ENCODE measurements at regions not wholly inside any gene's neighbourhood (a gene's known extent, or its start where the extent isn't known, plus 50 kb on each side); places are given as distances from the start of the nearest gene placed in this dataset.
"Not testable (repeated sequence)": the region's sequence is repeated elsewhere in the genome, so short reads cannot be mapped to it uniquely, and the experiment has no call there.

GRCh38 chr6:140446241-140446640 lies 1071.8 kb upstream of the CITED2 start:
- Mint-ChIP-seq H3K4me3 (ENCODE audit: unreplicated experiment) (no peak overlapping the region), H3K9me3 (ENCODE audit: unreplicated experiment) (peaks cover 5% of the 10 kb centered on the region), H3K4me1 (ENCODE audit: unreplicated experiment) (peaks cover 11% of the 10 kb centered on the region), H3K27ac (ENCODE audit: unreplicated experiment) (no peak overlapping the region), H3K36me3 (ENCODE audit: unreplicated experiment) (no peaks in the 10 kb centered on the region), H3K27me3 (ENCODE audit: unreplicated experiment) (no peaks in the 10 kb centered on the region)
- DNase-seq (ENCODE audit: extremely low spot score, unreplicated experiment), result no peak
- no peak for TF ChIP-seq CTCF (IDR thresholded peaks at IDR 0.05)

GRCh38 chr6:140445474-140446004 lies 1071.1 kb upstream of the CITED2 start:
- H3K4me1 Mint-ChIP-seq (ENCODE audit: unreplicated experiment), result peaks cover 17% of the 10 kb centered on the region
- no peak overlapping the region for H3K27ac Mint-ChIP-seq (ENCODE audit: unreplicated experiment)
- H3K4me3 Mint-ChIP-seq (ENCODE audit: unreplicated experiment), result no peak overlapping the region
- peaks cover 5% of the 10 kb centered on the region for H3K9me3 Mint-ChIP-seq (ENCODE audit: unreplicated experiment)
- no peak for TF ChIP-seq CTCF (IDR thresholded peaks at IDR 0.05)
- DNase-seq (ENCODE audit: extremely low spot score, unreplicated experiment), result no peak
- no peaks in the 10 kb centered on the region for H3K27me3 Mint-ChIP-seq (ENCODE audit: unreplicated experiment)
- no peaks in the 10 kb centered on the region for H3K36me3 Mint-ChIP-seq (ENCODE audit: unreplicated experiment)

- not testable (repeated sequence) for H3K27me3 Mint-ChIP-seq (ENCODE audit: unreplicated experiment); H3K9me3 Mint-ChIP-seq (ENCODE audit: unreplicated experiment); H3K36me3 Mint-ChIP-seq (ENCODE audit: unreplicated experiment); DNase-seq (ENCODE audit: extremely low spot score, unreplicated experiment); H3K4me3 Mint-ChIP-seq (ENCODE audit: unreplicated experiment); H3K27ac Mint-ChIP-seq (ENCODE audit: unreplicated experiment)
- H3K4me1 Mint-ChIP-seq (ENCODE audit: unreplicated experiment), result peaks cover 36% of the 10 kb centered on the region
Measured at GRCh38 chr6:140443112-140443511, 1068.7 kb upstream of the CITED2 start.

- no peak for DNase-seq (ENCODE audit: extremely low spot score, unreplicated experiment)
- no peaks in the 10 kb centered on the region for H3K9me3 Mint-ChIP-seq (ENCODE audit: unreplicated experiment)
- peak overlapping the region; percentile 77 for H3K27ac Mint-ChIP-seq (ENCODE audit: unreplicated experiment)
- H3K4me1 Mint-ChIP-seq (ENCODE audit: unreplicated experiment), result peaks cover 53% of the 10 kb centered on the region
- no peaks in the 10 kb centered on the region for H3K36me3 Mint-ChIP-seq (ENCODE audit: unreplicated experiment)
- no peaks in the 10 kb centered on the region for H3K27me3 Mint-ChIP-seq (ENCODE audit: unreplicated experiment)
- H3K4me3 Mint-ChIP-seq (ENCODE audit: unreplicated experiment), result no peak overlapping the region
- peak; percentile 57 for TF ChIP-seq CTCF (IDR thresholded peaks at IDR 0.05)
Measured at GRCh38 chr6:140441256-140441655, 1066.8 kb upstream of the CITED2 start.

- peaks cover 7% of the 10 kb centered on the region for H3K9me3 Mint-ChIP-seq (ENCODE audit: unreplicated experiment)
- no peak for TF ChIP-seq CTCF (IDR thresholded peaks at IDR 0.05)
- H3K27ac Mint-ChIP-seq (ENCODE audit: unreplicated experiment), result peak overlapping the region; percentile 77
- DNase-seq (ENCODE audit: extremely low spot score, unreplicated experiment), result no peak
- H3K4me1 Mint-ChIP-seq (ENCODE audit: unreplicated experiment), result peaks cover 61% of the 10 kb centered on the region
- no peak overlapping the region for H3K4me3 Mint-ChIP-seq (ENCODE audit: unreplicated experiment)
- H3K36me3 Mint-ChIP-seq (ENCODE audit: unreplicated experiment), result no peaks in the 10 kb centered on the region
- H3K27me3 Mint-ChIP-seq (ENCODE audit: unreplicated experiment), result no peaks in the 10 kb centered on the region
Measured at GRCh38 chr6:140440223-140440835, 1065.9 kb upstream of the CITED2 start.

All from osteocyte (in vitro differentiated cells).